HG02571 (cell line): ENCODE measurements at regions not wholly inside any gene's neighbourhood (a gene's known extent, or its start where the extent isn't known, plus 50 kb on each side); places are given as distances from the start of the nearest gene placed in this dataset.

Source experiments
- ATAC-seq: cut with Tn5 transposase; IDR thresholded peaks from one replicate; pipeline ENCODE4 v1.9.1; 2021; ENCODE audit warnings: mild to moderate bottlenecking, moderate library complexity; ENCODE audit not compliant: unreplicated experiment

- no peak for ATAC-seq
Observed at GRCh38 chr11:97972731-97973130, 1048.0 kb upstream of the CNTN5 start.

- no peak for ATAC-seq
Observed at GRCh38 chr11:97973352-97973857, 1047.3 kb upstream of the CNTN5 start.

- no peak for ATAC-seq
Observed at GRCh38 chr11:97974798-97975498, 1045.8 kb upstream of the CNTN5 start.

- ATAC-seq: no peak
Observed at GRCh38 chr11:97977726-97978125, 1043.0 kb upstream of the CNTN5 start.

DNA sequence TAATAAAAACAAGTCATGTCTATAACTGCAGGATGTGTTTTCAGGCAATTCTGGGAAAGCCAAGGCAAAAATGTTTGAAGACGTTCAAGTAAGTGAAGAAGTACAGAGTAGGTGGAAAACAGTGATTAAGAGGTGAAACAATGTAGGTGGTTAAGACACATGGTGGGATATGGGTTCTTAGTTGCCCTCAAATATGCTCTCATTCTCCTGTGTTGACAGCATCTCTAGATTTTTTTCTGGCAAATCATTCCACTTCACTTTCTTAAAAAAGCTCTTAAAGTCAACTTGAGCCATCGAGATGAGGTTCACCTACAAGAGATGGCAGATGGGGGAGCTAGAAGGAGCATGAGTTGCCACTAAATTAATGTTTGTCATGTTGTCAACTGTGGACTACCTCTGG is 1041.0 kb upstream of the CNTN5 start:
- no peak for ATAC-seq

- no peak for ATAC-seq
Observed at GRCh38 chr11:97982512-97982911, 1038.2 kb upstream of the CNTN5 start.

- no peak for ATAC-seq
Observed at GRCh38 chr11:97989121-97989520, 1031.6 kb upstream of the CNTN5 start.

DNA sequence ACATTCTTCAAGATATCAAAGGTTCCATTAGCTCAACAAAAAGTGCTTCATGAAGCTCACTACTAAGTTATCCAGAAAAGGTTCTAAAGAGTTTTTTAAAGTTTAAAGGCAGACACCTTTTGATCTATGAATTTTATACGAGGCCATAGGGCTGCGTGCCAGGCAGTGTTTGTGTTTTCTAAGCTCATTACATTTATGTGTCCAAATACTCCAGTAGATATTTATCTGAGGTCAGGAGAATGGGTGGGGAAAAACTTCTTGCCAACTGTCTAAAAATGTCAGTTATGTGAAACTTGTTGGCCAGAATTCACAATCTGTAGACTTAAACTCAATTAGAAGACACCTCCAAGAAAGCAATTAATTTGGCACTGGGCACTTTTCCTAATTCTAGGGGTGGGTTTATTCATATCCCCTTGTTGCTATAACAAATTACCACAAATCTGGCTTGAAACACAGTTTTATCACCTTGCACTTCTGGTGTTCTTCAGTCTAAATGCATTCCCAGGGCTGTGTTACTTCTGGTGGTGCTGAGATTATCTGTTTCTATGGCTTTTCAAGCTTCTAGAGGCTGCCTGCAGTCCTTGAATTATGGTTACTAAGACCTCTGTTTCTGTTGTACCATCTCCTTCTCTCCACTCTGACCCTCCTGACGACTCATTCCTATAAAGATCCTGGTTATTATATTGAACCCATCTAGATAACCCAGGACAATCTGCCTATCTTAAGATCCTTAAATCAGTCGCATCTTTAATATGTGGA is 1030.4 kb upstream of the CNTN5 start:
- ATAC-seq: no peak

DNA sequence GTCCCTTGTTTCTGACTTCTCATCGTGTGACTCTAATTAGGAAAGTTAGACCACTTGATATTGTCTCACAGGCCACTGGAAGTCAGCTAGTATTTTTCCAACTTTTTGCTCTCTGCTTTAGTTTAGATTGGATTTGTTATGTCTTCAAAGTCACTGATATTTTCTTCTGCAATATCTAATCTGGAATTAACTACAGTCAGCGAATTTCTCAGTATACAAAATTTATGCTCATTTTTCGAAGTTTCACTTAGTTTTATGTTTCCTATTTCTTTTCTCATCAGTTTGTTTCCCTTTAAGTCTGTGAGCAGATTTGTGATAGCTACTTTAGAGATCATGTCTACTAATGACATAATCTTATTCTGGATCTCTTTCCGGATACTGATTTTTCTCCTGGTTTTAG is 1027.2 kb upstream of the CNTN5 start:
- ATAC-seq: no peak

DNA sequence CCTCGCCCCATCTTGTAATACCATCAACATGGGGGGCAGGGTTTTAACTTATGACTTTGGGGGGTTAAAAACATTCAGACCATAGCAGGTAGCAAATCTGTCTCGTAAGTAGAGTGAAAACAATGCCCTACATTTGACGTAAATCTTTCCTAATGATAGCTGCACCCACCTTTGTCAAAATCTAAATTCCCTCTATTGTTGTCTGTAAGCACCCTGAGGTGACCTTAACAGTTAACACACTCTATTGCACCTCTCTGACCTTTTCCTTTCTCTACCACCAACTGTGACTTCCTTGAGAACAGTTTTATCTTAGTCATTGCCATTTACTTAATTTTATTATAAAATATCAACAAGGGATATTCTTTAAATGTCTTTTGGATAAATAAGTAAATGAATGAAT is 1024.9 kb upstream of the CNTN5 start:
- ATAC-seq: no peak

GRCh38 chr11:97996762-97997161 is 1024.0 kb upstream of the CNTN5 start:
- no peak for ATAC-seq

DNA sequence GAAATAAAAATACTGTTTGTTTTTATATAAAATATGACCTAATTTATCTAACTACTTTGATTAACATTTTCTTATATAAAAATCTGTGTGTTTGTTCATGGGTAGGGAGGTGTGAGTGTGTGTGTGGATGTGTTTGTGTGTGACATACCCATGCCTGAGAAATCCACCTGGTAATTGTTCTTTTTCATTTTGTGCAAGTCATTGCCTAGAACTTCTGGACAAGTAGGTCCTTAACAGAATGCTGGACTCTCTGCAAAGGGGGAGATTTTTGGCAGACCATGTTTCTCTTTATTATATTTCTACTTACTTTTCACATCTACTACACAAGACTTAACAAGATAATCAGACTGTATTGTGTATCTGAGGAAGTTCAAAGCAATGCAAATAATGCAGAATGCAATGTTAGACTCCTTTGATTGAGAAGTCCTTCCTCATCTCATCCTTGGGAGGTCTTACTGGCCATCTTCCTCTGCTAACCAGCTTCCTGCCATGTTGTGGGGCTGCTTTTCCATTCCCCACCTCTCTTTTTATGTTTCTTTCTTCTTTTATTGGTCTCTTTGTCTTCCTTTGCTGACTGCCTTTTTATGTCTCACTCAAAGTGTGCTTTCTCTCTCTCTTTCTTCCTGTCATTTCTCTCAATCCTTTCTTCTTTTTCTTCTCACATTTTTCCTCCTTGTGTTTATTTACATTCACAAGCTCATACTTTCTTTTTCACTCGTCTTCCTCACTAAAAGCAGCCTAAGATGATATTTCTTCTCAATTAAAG is 1017.0 kb upstream of the CNTN5 start:
- no peak for ATAC-seq

- ATAC-seq: no peak
Observed at GRCh38 chr11:98007072-98007471, 1013.7 kb upstream of the CNTN5 start.

GRCh38 chr11:98027652-98028051 is 993.1 kb upstream of the CNTN5 start:
- ATAC-seq: no peak

DNA sequence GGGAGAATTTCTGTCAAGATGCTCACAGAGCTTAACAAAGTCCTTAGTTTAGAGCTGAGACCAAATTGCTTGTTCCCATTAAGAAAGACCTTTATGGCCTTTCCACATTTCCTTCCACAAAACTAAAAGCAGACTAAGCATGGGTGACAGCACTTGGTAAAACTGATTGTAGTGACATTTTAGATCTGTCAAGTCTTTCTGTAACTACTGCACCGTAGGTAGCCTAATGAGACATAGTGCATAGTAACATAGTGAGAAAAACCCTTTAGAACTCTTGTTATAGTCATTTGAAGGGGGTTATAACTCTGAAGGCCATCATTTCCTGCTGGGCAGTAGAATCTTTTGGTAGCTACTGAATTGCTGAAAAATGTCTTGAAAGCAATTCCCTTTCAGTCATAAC is 990.9 kb upstream of the CNTN5 start:
- no peak for ATAC-seq

DNA sequence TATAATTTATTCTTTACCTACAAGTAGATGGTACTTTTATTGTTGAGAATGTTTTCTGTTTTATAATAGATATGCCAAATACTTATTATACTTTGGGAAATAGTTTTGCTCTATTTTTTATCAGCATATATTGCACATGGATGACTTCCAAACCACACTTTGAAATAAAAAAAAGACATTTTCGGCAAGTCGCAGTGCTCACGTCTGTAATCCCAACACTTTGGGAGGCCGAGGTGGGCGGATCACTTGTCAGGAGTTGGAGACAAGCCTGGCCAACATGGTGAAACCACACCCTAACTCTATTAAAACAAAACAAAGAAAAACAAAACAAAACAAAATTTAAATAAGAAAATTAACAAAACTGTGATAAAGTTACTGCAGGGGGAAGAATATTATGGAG is 983.9 kb upstream of the CNTN5 start:
- ATAC-seq: no peak

- no peak for ATAC-seq
Observed at GRCh38 chr11:98040061-98040808, 980.5 kb upstream of the CNTN5 start.

GRCh38 chr11:98047647-98048046 is 973.1 kb upstream of the CNTN5 start:
- no peak for ATAC-seq

GRCh38 chr11:98053851-98054250 is 966.9 kb upstream of the CNTN5 start:
- ATAC-seq: no peak

- ATAC-seq: no peak
Observed at GRCh38 chr11:98056945-98057344, 963.8 kb upstream of the CNTN5 start.

DNA sequence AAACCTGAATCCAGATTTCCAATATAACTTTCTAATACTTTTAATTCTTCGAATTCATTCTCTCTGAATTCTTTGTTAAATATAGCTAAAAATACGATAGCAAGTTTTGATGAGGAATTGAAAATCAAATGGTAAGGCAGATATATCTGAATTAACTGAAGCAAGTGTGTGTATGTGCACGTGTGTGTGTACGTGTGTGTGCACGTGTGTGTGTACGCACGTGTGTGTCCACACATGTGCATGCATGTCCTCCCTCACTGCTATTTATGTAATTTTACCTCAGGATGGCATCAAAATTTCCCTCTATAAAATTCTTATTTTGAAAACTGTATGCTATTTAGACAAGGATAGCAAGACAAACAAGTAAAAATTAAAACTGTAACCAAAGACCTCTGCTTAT is 961.3 kb upstream of the CNTN5 start:
- no peak for ATAC-seq
